ENCODE measurements at regions not wholly inside any gene's neighbourhood (a gene's known extent, or its start where the extent isn't known, plus 50 kb on each side); places are given as distances from the start of the nearest gene placed in this dataset.

GRCh38 chr18:22013993-22014392 is 155.4 kb upstream of the GATA6 start:
- ATAC-seq (ENCODE audit: low FRiP score in 2 of 2), result no peak
- Histone ChIP-seq H3K27ac (no peak overlapping the region), H3K4me1 (no peaks in the 10 kb centered on the region), H3K4me3 (no peak overlapping the region), H3K9me3 (peaks cover 0 to 4% (median 0%) of the 10 kb centered on the region in 4 donors), H3K27me3 (no peaks in the 10 kb centered on the region), H3K36me3 (no peaks in the 10 kb centered on the region)
- DNase-seq, result no peak
- 71 to 87% methylated on average over 1 of the region's 1 CpG for WGBS, 2 donors
- TF ChIP-seq EP300 (IDR thresholded peaks at IDR 0.05) (no peak), POLR2AphosphoS5 (IDR thresholded peaks at IDR 0.05) (no peak), CTCF (IDR thresholded peaks at IDR 0.05) (no peak), POLR2A (IDR thresholded peaks at IDR 0.05) (no peak)

GRCh38 chr18:22015156-22015555 is 154.2 kb upstream of the GATA6 start:
- no peak for TF ChIP-seq EP300 (IDR thresholded peaks at IDR 0.05)
- no peak for TF ChIP-seq POLR2AphosphoS5 (IDR thresholded peaks at IDR 0.05)
- no peak for TF ChIP-seq POLR2A (IDR thresholded peaks at IDR 0.05)

GRCh38 chr18:22018366-22018765 is 151.0 kb upstream of the GATA6 start:
- 42 to 61% methylated on average over 3 of the region's 3 CpGs for WGBS, 2 donors
- peaks cover 0 to 4% (median 0%) of the 10 kb centered on the region in 4 donors for H3K9me3 ChIP-seq
- H3K27me3 ChIP-seq, result no peaks in the 10 kb centered on the region
- H3K27ac ChIP-seq, result no peak overlapping the region
- no peak overlapping the region for H3K4me3 ChIP-seq
- TF ChIP-seq POLR2AphosphoS5 (IDR thresholded peaks at IDR 0.05) (no peak), POLR2A (IDR thresholded peaks at IDR 0.05) (no peak), EP300 (IDR thresholded peaks at IDR 0.05) (no peak)
- H3K36me3 ChIP-seq, result no peaks in the 10 kb centered on the region
- ATAC-seq (ENCODE audit: low FRiP score in 2 of 2) (no peak), DNase-seq (no peak)
- peaks cover 0 to 6% (median 0%) of the 10 kb centered on the region in 4 donors for H3K4me1 ChIP-seq

More at GRCh38 chr18:22015156-22015555, 154.2 kb upstream of the GATA6 start:
- H3K36me3 ChIP-seq, result no peaks in the 10 kb centered on the region
- ATAC-seq (ENCODE audit: low FRiP score in 2 of 2), result no peak
- WGBS, 2 donors, result 88 to 97% methylated on average over 2 of the region's 2 CpGs
- no peaks in the 10 kb centered on the region for H3K4me1 ChIP-seq
- peaks cover 0 to 4% (median 0%) of the 10 kb centered on the region in 4 donors for H3K9me3 ChIP-seq
- no peaks in the 10 kb centered on the region for H3K27me3 ChIP-seq
- no peak for DNase-seq
- H3K4me3 ChIP-seq, result no peak overlapping the region
- no peak overlapping the region for H3K27ac ChIP-seq

- DNase-seq (no peak), ATAC-seq (ENCODE audit: low FRiP score in 2 of 2) (no peak)
- H3K9me3 ChIP-seq, result no peaks in the 10 kb centered on the region
- H3K27ac ChIP-seq, result no peak overlapping the region
- H3K36me3 ChIP-seq, result no peaks in the 10 kb centered on the region
- TF ChIP-seq EP300 (IDR thresholded peaks at IDR 0.05) (no peak), POLR2AphosphoS5 (IDR thresholded peaks at IDR 0.05) (no peak), POLR2A (IDR thresholded peaks at IDR 0.05) (no peak), CTCF (IDR thresholded peaks at IDR 0.05) (no peak)
- peaks cover 0 to 6% (median 0%) of the 10 kb centered on the region in 4 donors for H3K4me1 ChIP-seq
- 89 to 92% methylated on average over 5 of the region's 5 CpGs for WGBS, 2 donors
- H3K4me3 ChIP-seq, result no peak overlapping the region
- H3K27me3 ChIP-seq, result no peaks in the 10 kb centered on the region
Measured at GRCh38 chr18:22019193-22019592, 150.2 kb upstream of the GATA6 start.

- no peaks in the 10 kb centered on the region for H3K9me3 ChIP-seq
- TF ChIP-seq POLR2A (IDR thresholded peaks at IDR 0.05) (no peak), POLR2AphosphoS5 (IDR thresholded peaks at IDR 0.05) (no peak), CTCF (IDR thresholded peaks at IDR 0.05) (no peak), EP300 (IDR thresholded peaks at IDR 0.05) (no peak)
- H3K4me1 ChIP-seq, result peaks cover 0 to 6% (median 0%) of the 10 kb centered on the region in 4 donors
- no peak overlapping the region for H3K27ac ChIP-seq
- no peaks in the 10 kb centered on the region for H3K27me3 ChIP-seq
- DNase-seq (no peak), ATAC-seq (ENCODE audit: low FRiP score in 2 of 2) (no peak)
- WGBS, 2 donors, result 75 to 88% methylated on average over 12 of the region's 12 CpGs
- no peaks in the 10 kb centered on the region for H3K36me3 ChIP-seq
- H3K4me3 ChIP-seq, result no peak overlapping the region
Measured at GRCh38 chr18:22020127-22020866, 149.1 kb upstream of the GATA6 start.

All from upper lobe of left lung (tissue), 6 donors.